MG63 (cell line): ENCODE measurements at regions not wholly inside any gene's neighbourhood (a gene's known extent, or its start where the extent isn't known, plus 50 kb on each side); places are given as distances from the start of the nearest gene placed in this dataset.

Source experiments
- DNase-seq: peaks from one replicate; pipeline ENCODE4 v3.0.0-alpha.2; 2020
- H3K27me3 ChIP-seq: fragments of 250-450 bp; sonication (Bioruptor Pico); 2 replicates; pipeline ENCODE4 v1.5.1; 2020; ENCODE audit warnings: mild to moderate bottlenecking, moderate library complexity
- H3K36me3 ChIP-seq: fragments of 250-450 bp; sonication (Bioruptor Pico); 2 replicates; pipeline ENCODE4 v1.5.1; 2020; ENCODE audit warnings: mild to moderate bottlenecking, moderate library complexity
- H3K4me3 ChIP-seq: fragments of 250-450 bp; sonication (Bioruptor Pico); 2 replicates; pipeline ENCODE4 v1.5.1; 2020; ENCODE audit warnings: mild to moderate bottlenecking, moderate library complexity
- H3K9me3 ChIP-seq: fragments of 250-450 bp; sonication (Bioruptor Pico); 2 replicates; pipeline ENCODE4 v1.5.1; 2020; ENCODE audit warnings: mild to moderate bottlenecking, moderate library complexity

- no peaks in the 10 kb centered on the region for H3K27me3 ChIP-seq
- no peaks in the 10 kb centered on the region for H3K36me3 ChIP-seq
- DNase-seq: no peak
- H3K4me3 ChIP-seq: no peak overlapping the region
- no peaks in the 10 kb centered on the region for H3K9me3 ChIP-seq
These were observed 495.7 kb upstream of the TPK1 start for GRCh38 chr7:145331522-145331921.

GRCh38 chr7:145331076-145331475 lies 495.2 kb upstream of the TPK1 start:
- Histone ChIP-seq H3K4me3 (no peak overlapping the region), H3K27me3 (no peaks in the 10 kb centered on the region)
- no peak for DNase-seq

GRCh38 chr7:145327646-145328045 lies 491.8 kb upstream of the TPK1 start:
- Histone ChIP-seq H3K27me3 (no peaks in the 10 kb centered on the region), H3K36me3 (no peaks in the 10 kb centered on the region), H3K4me3 (no peak overlapping the region), H3K9me3 (no peaks in the 10 kb centered on the region)
- DNase-seq: no peak

More at GRCh38 chr7:145331076-145331475, 495.2 kb upstream of the TPK1 start:
- no peaks in the 10 kb centered on the region for H3K9me3 ChIP-seq
- H3K36me3 ChIP-seq: no peaks in the 10 kb centered on the region

GRCh38 chr7:145324081-145324480 lies 488.2 kb upstream of the TPK1 start:
- Histone ChIP-seq H3K9me3 (no peaks in the 10 kb centered on the region), H3K36me3 (no peaks in the 10 kb centered on the region), H3K4me3 (no peak overlapping the region), H3K27me3 (no peaks in the 10 kb centered on the region)
- DNase-seq: no peak

- DNase-seq: no peak
These were observed 477.7 kb upstream of the TPK1 start for GRCh38 chr7:145313551-145313950.

GRCh38 chr7:145293754-145294153 lies 457.9 kb upstream of the TPK1 start:
- Histone ChIP-seq H3K9me3 (no peaks in the 10 kb centered on the region), H3K36me3 (no peaks in the 10 kb centered on the region), H3K4me3 (no peak overlapping the region), H3K27me3 (no peaks in the 10 kb centered on the region)
- no peak for DNase-seq

More at GRCh38 chr7:145313551-145313950, 477.7 kb upstream of the TPK1 start:
- Histone ChIP-seq H3K4me3 (no peak overlapping the region), H3K27me3 (no peaks in the 10 kb centered on the region), H3K9me3 (no peaks in the 10 kb centered on the region), H3K36me3 (no peaks in the 10 kb centered on the region)

- Histone ChIP-seq H3K9me3 (no peaks in the 10 kb centered on the region), H3K27me3 (no peaks in the 10 kb centered on the region), H3K36me3 (no peaks in the 10 kb centered on the region), H3K4me3 (no peak overlapping the region)
- no peak for DNase-seq
These were observed 457.4 kb upstream of the TPK1 start for GRCh38 chr7:145293228-145293701.

GRCh38 chr7:145289384-145289783 lies 453.5 kb upstream of the TPK1 start:
- no peaks in the 10 kb centered on the region for H3K36me3 ChIP-seq
- H3K9me3 ChIP-seq: no peaks in the 10 kb centered on the region
- no peaks in the 10 kb centered on the region for H3K27me3 ChIP-seq
- no peak overlapping the region for H3K4me3 ChIP-seq
- no peak for DNase-seq

- Histone ChIP-seq H3K27me3 (no peaks in the 10 kb centered on the region), H3K4me3 (no peak overlapping the region), H3K9me3 (no peaks in the 10 kb centered on the region), H3K36me3 (no peaks in the 10 kb centered on the region)
- no peak for DNase-seq
These were observed 440.3 kb upstream of the TPK1 start for GRCh38 chr7:145276118-145276517.

- H3K27me3 ChIP-seq: no peaks in the 10 kb centered on the region
- no peaks in the 10 kb centered on the region for H3K9me3 ChIP-seq
- no peaks in the 10 kb centered on the region for H3K36me3 ChIP-seq
- H3K4me3 ChIP-seq: no peak overlapping the region
- no peak for DNase-seq
These were observed 433.7 kb upstream of the TPK1 start for GRCh38 chr7:145269418-145270161.

GRCh38 chr7:145265180-145265579 lies 429.3 kb upstream of the TPK1 start:
- DNase-seq: no peak
- Histone ChIP-seq H3K4me3 (no peak overlapping the region), H3K36me3 (no peaks in the 10 kb centered on the region), H3K27me3 (no peaks in the 10 kb centered on the region), H3K9me3 (no peaks in the 10 kb centered on the region)

GRCh38 chr7:145263886-145264285 lies 428.0 kb upstream of the TPK1 start:
- Histone ChIP-seq H3K36me3 (no peaks in the 10 kb centered on the region), H3K4me3 (no peak overlapping the region), H3K9me3 (no peaks in the 10 kb centered on the region), H3K27me3 (no peaks in the 10 kb centered on the region)
- DNase-seq: no peak

- DNase-seq: no peak
These were observed 416.2 kb upstream of the TPK1 start for GRCh38 chr7:145252031-145252430.

GRCh38 chr7:145224775-145225174 lies 388.9 kb upstream of the TPK1 start:
- H3K27me3 ChIP-seq: no peaks in the 10 kb centered on the region
- no peak overlapping the region for H3K4me3 ChIP-seq
- no peaks in the 10 kb centered on the region for H3K36me3 ChIP-seq
- H3K9me3 ChIP-seq: no peaks in the 10 kb centered on the region; the same call in 1 of the 2 replicates
- no peak for DNase-seq

More at GRCh38 chr7:145252031-145252430, 416.2 kb upstream of the TPK1 start:
- Histone ChIP-seq H3K4me3 (no peak overlapping the region), H3K36me3 (no peaks in the 10 kb centered on the region), H3K9me3 (no peaks in the 10 kb centered on the region), H3K27me3 (no peaks in the 10 kb centered on the region)

- Histone ChIP-seq H3K36me3 (no peaks in the 10 kb centered on the region), H3K9me3 (no peaks in the 10 kb centered on the region; the same call in 1 of the 2 replicates), H3K27me3 (no peaks in the 10 kb centered on the region), H3K4me3 (no peak overlapping the region)
- peak; percentile 67 for DNase-seq
These were observed 383.6 kb upstream of the TPK1 start for GRCh38 chr7:145219461-145219860.

GRCh38 chr7:145216866-145217265 lies 381.0 kb upstream of the TPK1 start:
- no peak for DNase-seq
- no peaks in the 10 kb centered on the region for H3K9me3 ChIP-seq
- no peak overlapping the region for H3K4me3 ChIP-seq
- H3K36me3 ChIP-seq: no peaks in the 10 kb centered on the region
- no peaks in the 10 kb centered on the region for H3K27me3 ChIP-seq

GRCh38 chr7:145212050-145212449 lies 376.2 kb upstream of the TPK1 start:
- DNase-seq: peak; percentile 66

GRCh38 chr7:145211211-145211610 lies 375.4 kb upstream of the TPK1 start:
- H3K27me3 ChIP-seq: no peaks in the 10 kb centered on the region
- H3K36me3 ChIP-seq: no peaks in the 10 kb centered on the region
- no peak overlapping the region for H3K4me3 ChIP-seq
- DNase-seq: no peak
- no peaks in the 10 kb centered on the region for H3K9me3 ChIP-seq

More at GRCh38 chr7:145212050-145212449, 376.2 kb upstream of the TPK1 start:
- Histone ChIP-seq H3K36me3 (no peaks in the 10 kb centered on the region), H3K9me3 (no peaks in the 10 kb centered on the region), H3K27me3 (no peaks in the 10 kb centered on the region), H3K4me3 (no peak overlapping the region)
